WTC11 (cell line): ENCODE measurements at regions not wholly inside any gene's neighbourhood (a gene's known extent, or its start where the extent isn't known, plus 50 kb on each side); places are given as distances from the start of the nearest gene placed in this dataset.

Experiments used
- ATAC-seq: fragments of 200-7000 bp; cut with Tn5 transposase; 2 replicates; pipeline ENCODE4 v1.10.0; 2021; ENCODE audit warnings: mild to moderate bottlenecking, moderate library complexity
- CTCF ChIA-PET: fragments of 300-600 bp; sonication (Branson Sonifier 250); formaldehyde crosslinking; loops from one replicate; lab custom pipeline; 2021; ENCODE audit warnings: antibody characterized with exemption; lab: Charles Lee
- POLR2A ChIA-PET: fragments of 350-600 bp; sonication (Branson Sonifier 250); formaldehyde crosslinking; loops from one replicate; lab custom pipeline; 2021; ENCODE audit warnings: antibody characterized with exemption; lab: Charles Lee
- DNase-seq: peaks from one replicate; pipeline ENCODE4 v3.0.0; 2021; ENCODE audit warnings: low spot score
- H3K27ac Mint-ChIP-seq: 2 replicates; pipeline ENCODE4 v1.8.0; 2021; ENCODE audit warnings: mixed read lengths
- H3K27me3 Mint-ChIP-seq: 2 replicates; pipeline ENCODE4 v1.8.0; 2021; ENCODE audit warnings: low read depth, mild to moderate bottlenecking, moderate library complexity, mixed read lengths
- H3K36me3 Mint-ChIP-seq: 2 replicates; pipeline ENCODE4 v1.8.0; 2021; ENCODE audit warnings: mixed read lengths
- H3K4me1 Mint-ChIP-seq: 2 replicates; pipeline ENCODE4 v1.8.0; 2022; ENCODE audit warnings: mixed read lengths
- H3K4me3 Mint-ChIP-seq: 2 replicates; pipeline ENCODE4 v1.8.0; 2021; ENCODE audit warnings: mild to moderate bottlenecking, moderate library complexity, mixed read lengths
- H3K9me3 Mint-ChIP-seq: 2 replicates; pipeline ENCODE4 v1.8.0; 2021; ENCODE audit warnings: mixed read lengths
- ATF1 ChIP-seq: sonication (generic); formaldehyde crosslinking; IDR thresholded peaks from 2 replicates; pipeline ENCODE4 v1.8.1; 2023; ENCODE audit warnings: mild to moderate bottlenecking, moderate library complexity, missing genetic modification reagents
- CREB1 ChIP-seq: sonication (generic); formaldehyde crosslinking; IDR thresholded peaks from 2 replicates; pipeline ENCODE4 v1.8.0; 2023; ENCODE audit warnings: mild to moderate bottlenecking, missing genetic modification reagents
- JUN ChIP-seq: sonication (generic); formaldehyde crosslinking; IDR thresholded peaks from 2 replicates; pipeline ENCODE4 v1.8.0; 2023; ENCODE audit warnings: mild to moderate bottlenecking, missing genetic modification reagents
- TEAD1 ChIP-seq: sonication (generic); formaldehyde crosslinking; IDR thresholded peaks from 2 replicates; pipeline ENCODE4 v1.8.0; 2022; ENCODE audit warnings: mild to moderate bottlenecking, missing genetic modification reagents
- ZNF396 ChIP-seq: fragments of 250-450 bp; sonication (Bioruptor Pico); IDR thresholded peaks from 2 replicates; pipeline ENCODE4 v1.8.0; 2021; ENCODE audit warnings: mild to moderate bottlenecking, moderate library complexity, borderline replicate concordance
- ZNF671 ChIP-seq: fragments of 250-450 bp; sonication (Bioruptor Pico); IDR thresholded peaks from 2 replicates; pipeline ENCODE4 v1.8.0; 2021; ENCODE audit warnings: mild to moderate bottlenecking
- TF ChIP-seq, protein P1 (sequence below): sonication (generic); formaldehyde crosslinking; IDR thresholded peaks from 2 replicates; pipeline ENCODE4 v1.8.1; 2022; ENCODE audit warnings: low read depth, missing genetic modification reagents, borderline replicate concordance
- TF ChIP-seq, protein P2 (sequence below): sonication (generic); formaldehyde crosslinking; IDR thresholded peaks from 2 replicates; pipeline ENCODE4 v1.8.0; 2023; ENCODE audit warnings: missing genetic modification reagents
- TF ChIP-seq, protein P3 (sequence below): sonication (generic); formaldehyde crosslinking; IDR thresholded peaks from 2 replicates; pipeline ENCODE4 v1.8.1; 2022; ENCODE audit warnings: mild to moderate bottlenecking, missing genetic modification reagents, moderate library complexity, borderline replicate concordance
- TF ChIP-seq, protein P4 (sequence below): sonication (generic); formaldehyde crosslinking; IDR thresholded peaks from 2 replicates; pipeline ENCODE4 v1.8.0; 2023; ENCODE audit warnings: mild to moderate bottlenecking, missing genetic modification reagents
- TF ChIP-seq, protein P5 (sequence below): fragments of 250-450 bp; sonication (Bioruptor Pico); conservative IDR thresholded peaks from 2 replicates; pipeline ENCODE4 v1.9.0; 2021; ENCODE audit warnings: mild to moderate bottlenecking
- TF ChIP-seq, protein P6 (sequence below): sonication (generic); formaldehyde crosslinking; IDR thresholded peaks from 2 replicates; pipeline ENCODE4 v1.8.1; 2023; ENCODE audit warnings: mild to moderate bottlenecking, missing genetic modification reagents, moderate library complexity
- TF ChIP-seq, protein P7 (sequence below): sonication (generic); formaldehyde crosslinking; IDR thresholded peaks from 2 replicates; pipeline ENCODE4 v1.8.1; 2022; ENCODE audit warnings: missing genetic modification reagents, borderline replicate concordance

DNA sequence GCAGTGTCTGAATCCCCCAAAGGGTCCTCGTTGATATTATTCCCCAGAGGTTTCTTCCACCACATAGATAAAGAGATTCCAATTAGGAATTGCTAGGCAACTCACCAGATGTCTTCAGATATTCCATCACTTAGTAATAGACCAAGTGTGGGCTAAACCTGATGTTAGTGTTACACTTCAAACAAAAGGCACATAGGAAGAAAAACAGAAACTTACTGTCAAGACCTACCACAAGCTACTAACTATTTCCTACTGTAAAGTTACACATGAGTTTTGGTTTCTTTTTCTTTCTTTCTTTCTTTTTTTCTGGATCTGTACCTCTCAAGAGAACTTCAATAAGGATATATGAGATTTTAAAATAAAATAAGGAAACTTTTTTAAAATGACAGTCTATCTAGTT, 879.1 kb upstream of the NEGR1 start:
- Mint-ChIP-seq H3K9me3 (peaks cover 3% of the 10 kb centered on the region; the same call in 1 of the 2 replicates), H3K27ac (no peak overlapping the region), H3K36me3 (no peaks in the 10 kb centered on the region), H3K4me1 (peaks cover 4% of the 10 kb centered on the region; the same call in 1 of the 2 replicates), H3K4me3 (no peak overlapping the region), H3K27me3 (no peaks in the 10 kb centered on the region)
- DNase-seq (no peak), ATAC-seq (no peak)
- POLR2A ChIA-PET, result no interaction called here
- TF ChIP-seq, protein P1, sequence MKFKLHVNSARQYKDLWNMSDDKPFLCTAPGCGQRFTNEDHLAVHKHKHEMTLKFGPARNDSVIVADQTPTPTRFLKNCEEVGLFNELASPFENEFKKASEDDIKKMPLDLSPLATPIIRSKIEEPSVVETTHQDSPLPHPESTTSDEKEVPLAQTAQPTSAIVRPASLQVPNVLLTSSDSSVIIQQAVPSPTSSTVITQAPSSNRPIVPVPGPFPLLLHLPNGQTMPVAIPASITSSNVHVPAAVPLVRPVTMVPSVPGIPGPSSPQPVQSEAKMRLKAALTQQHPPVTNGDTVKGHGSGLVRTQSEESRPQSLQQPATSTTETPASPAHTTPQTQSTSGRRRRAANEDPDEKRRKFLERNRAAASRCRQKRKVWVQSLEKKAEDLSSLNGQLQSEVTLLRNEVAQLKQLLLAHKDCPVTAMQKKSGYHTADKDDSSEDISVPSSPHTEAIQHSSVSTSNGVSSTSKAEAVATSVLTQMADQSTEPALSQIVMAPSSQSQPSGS (CRISPR knock-in tag), result no peak
- TF ChIP-seq JUN (CRISPR knock-in tag), result no peak
- no peak for TF ChIP-seq CREB1 (CRISPR knock-in tag)
- TF ChIP-seq, protein P2, sequence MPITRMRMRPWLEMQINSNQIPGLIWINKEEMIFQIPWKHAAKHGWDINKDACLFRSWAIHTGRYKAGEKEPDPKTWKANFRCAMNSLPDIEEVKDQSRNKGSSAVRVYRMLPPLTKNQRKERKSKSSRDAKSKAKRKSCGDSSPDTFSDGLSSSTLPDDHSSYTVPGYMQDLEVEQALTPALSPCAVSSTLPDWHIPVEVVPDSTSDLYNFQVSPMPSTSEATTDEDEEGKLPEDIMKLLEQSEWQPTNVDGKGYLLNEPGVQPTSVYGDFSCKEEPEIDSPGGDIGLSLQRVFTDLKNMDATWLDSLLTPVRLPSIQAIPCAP (CRISPR knock-in tag), result no peak
- TF ChIP-seq, protein P3, sequence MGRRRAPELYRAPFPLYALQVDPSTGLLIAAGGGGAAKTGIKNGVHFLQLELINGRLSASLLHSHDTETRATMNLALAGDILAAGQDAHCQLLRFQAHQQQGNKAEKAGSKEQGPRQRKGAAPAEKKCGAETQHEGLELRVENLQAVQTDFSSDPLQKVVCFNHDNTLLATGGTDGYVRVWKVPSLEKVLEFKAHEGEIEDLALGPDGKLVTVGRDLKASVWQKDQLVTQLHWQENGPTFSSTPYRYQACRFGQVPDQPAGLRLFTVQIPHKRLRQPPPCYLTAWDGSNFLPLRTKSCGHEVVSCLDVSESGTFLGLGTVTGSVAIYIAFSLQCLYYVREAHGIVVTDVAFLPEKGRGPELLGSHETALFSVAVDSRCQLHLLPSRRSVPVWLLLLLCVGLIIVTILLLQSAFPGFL (CRISPR knock-in tag), result no peak
- no peak for TF ChIP-seq TEAD1 (CRISPR knock-in tag)
- TF ChIP-seq, protein P4, sequence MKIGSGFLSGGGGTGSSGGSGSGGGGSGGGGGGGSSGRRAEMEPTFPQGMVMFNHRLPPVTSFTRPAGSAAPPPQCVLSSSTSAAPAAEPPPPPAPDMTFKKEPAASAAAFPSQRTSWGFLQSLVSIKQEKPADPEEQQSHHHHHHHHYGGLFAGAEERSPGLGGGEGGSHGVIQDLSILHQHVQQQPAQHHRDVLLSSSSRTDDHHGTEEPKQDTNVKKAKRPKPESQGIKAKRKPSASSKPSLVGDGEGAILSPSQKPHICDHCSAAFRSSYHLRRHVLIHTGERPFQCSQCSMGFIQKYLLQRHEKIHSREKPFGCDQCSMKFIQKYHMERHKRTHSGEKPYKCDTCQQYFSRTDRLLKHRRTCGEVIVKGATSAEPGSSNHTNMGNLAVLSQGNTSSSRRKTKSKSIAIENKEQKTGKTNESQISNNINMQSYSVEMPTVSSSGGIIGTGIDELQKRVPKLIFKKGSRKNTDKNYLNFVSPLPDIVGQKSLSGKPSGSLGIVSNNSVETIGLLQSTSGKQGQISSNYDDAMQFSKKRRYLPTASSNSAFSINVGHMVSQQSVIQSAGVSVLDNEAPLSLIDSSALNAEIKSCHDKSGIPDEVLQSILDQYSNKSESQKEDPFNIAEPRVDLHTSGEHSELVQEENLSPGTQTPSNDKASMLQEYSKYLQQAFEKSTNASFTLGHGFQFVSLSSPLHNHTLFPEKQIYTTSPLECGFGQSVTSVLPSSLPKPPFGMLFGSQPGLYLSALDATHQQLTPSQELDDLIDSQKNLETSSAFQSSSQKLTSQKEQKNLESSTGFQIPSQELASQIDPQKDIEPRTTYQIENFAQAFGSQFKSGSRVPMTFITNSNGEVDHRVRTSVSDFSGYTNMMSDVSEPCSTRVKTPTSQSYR (CRISPR knock-in tag), result no peak
- TF ChIP-seq, protein P5, sequence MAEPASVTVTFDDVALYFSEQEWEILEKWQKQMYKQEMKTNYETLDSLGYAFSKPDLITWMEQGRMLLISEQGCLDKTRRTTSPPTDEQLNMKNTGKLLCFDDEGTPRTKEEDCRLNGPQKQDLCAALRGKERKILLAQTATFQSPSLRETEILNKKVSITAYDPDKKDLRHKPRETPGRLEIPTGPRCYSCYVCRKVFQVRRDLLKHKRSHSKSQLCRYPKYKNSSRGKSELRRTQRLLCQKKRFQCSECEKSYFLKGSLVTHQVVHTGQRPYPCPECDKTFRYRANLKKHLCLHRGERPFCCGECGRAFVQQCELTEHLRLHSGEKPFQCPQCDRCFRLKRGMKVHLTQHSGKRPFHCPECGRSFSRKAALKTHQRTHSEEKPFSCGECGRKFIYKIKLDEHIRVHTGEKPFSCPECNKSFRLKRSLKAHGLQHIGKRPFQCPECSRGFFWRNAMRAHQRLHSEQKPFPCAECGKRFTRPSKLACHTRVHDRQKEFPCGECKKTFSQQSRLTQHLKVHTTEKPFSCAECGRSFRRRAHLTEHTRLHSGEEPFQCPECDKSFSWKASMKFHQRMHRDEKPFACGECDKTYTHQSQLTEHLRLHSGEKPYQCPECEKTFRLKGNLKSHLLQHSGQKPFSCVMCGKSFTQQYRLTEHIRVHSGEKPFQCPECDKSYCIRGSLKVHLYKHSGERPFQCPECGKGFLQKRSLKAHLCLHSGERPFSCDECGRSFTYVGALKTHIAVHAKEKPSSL, result no peak
- TF ChIP-seq, protein P6, sequence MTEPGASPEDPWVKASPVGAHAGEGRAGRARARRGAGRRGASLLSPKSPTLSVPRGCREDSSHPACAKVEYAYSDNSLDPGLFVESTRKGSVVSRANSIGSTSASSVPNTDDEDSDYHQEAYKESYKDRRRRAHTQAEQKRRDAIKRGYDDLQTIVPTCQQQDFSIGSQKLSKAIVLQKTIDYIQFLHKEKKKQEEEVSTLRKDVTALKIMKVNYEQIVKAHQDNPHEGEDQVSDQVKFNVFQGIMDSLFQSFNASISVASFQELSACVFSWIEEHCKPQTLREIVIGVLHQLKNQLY, result no peak
- no peak for TF ChIP-seq ATF1 (CRISPR knock-in tag)
- TF ChIP-seq ZNF396, result no peak
- TF ChIP-seq, protein P7, sequence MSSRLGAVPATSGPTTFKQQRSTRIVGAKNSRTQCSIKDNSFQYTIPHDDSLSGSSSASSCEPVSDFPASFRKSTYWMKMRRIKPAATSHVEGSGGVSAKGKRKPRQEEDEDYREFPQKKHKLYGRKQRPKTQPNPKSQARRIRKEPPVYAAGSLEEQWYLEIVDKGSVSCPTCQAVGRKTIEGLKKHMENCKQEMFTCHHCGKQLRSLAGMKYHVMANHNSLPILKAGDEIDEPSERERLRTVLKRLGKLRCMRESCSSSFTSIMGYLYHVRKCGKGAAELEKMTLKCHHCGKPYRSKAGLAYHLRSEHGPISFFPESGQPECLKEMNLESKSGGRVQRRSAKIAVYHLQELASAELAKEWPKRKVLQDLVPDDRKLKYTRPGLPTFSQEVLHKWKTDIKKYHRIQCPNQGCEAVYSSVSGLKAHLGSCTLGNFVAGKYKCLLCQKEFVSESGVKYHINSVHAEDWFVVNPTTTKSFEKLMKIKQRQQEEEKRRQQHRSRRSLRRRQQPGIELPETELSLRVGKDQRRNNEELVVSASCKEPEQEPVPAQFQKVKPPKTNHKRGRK (CRISPR knock-in tag), result no peak
- CTCF ChIA-PET, result no interaction called here

DNA sequence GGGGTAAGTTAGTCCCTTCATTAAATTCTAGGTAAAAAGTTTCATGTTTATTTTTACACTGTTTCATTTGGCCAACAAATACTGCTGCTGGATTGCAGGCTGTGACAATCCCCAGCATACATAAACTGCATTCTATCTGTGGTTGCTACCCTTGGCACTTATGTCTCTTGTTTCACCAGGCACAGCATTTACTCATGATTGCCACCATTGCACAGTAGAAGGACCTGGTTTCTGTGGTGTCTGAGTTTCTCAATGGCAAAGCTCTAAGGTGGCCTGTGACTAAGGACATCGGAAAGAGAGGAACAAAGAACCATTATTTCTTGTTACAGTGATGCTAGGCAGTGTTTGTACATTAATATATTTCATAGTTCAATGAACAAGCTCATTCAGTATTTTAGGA, 878.4 kb upstream of the NEGR1 start:
- CTCF ChIA-PET, result no interaction called here
- Mint-ChIP-seq H3K36me3 (no peaks in the 10 kb centered on the region), H3K27ac (no peak overlapping the region), H3K4me3 (no peak overlapping the region), H3K27me3 (no peaks in the 10 kb centered on the region), H3K9me3 (peaks cover 3% of the 10 kb centered on the region; the same call in 1 of the 2 replicates), H3K4me1 (peaks cover 4% of the 10 kb centered on the region; the same call in 1 of the 2 replicates)
- POLR2A ChIA-PET, result no interaction called here
- no peak for TF ChIP-seq ZNF671 (CRISPR knock-in tag)
- no peak for ATAC-seq
- DNase-seq, result no peak
